WTC11 (cell line): ENCODE measurements at regions not wholly inside any gene's neighbourhood (a gene's known extent, or its start where the extent isn't known, plus 50 kb on each side); places are given as distances from the start of the nearest gene placed in this dataset.

Experiments
- ATAC-seq: fragments of 200-7000 bp; cut with Tn5 transposase; 2 replicates; pipeline ENCODE4 v1.10.0; 2021; ENCODE audit warnings: mild to moderate bottlenecking, moderate library complexity
- CTCF ChIA-PET: fragments of 300-600 bp; sonication (Branson Sonifier 250); formaldehyde crosslinking; loops from one replicate; lab custom pipeline; 2021; ENCODE audit warnings: antibody characterized with exemption; lab: Charles Lee
- POLR2A ChIA-PET: fragments of 350-600 bp; sonication (Branson Sonifier 250); formaldehyde crosslinking; loops from one replicate; lab custom pipeline; 2021; ENCODE audit warnings: antibody characterized with exemption; lab: Charles Lee
- DNase-seq: peaks from one replicate; pipeline ENCODE4 v3.0.0; 2021; ENCODE audit warnings: low spot score
- H3K27ac Mint-ChIP-seq: 2 replicates; pipeline ENCODE4 v1.8.0; 2021; ENCODE audit warnings: mixed read lengths
- H3K27me3 Mint-ChIP-seq: 2 replicates; pipeline ENCODE4 v1.8.0; 2021; ENCODE audit warnings: low read depth, mild to moderate bottlenecking, moderate library complexity, mixed read lengths
- H3K36me3 Mint-ChIP-seq: 2 replicates; pipeline ENCODE4 v1.8.0; 2021; ENCODE audit warnings: mixed read lengths
- H3K4me1 Mint-ChIP-seq: 2 replicates; pipeline ENCODE4 v1.8.0; 2022; ENCODE audit warnings: mixed read lengths
- H3K4me3 Mint-ChIP-seq: 2 replicates; pipeline ENCODE4 v1.8.0; 2021; ENCODE audit warnings: mild to moderate bottlenecking, moderate library complexity, mixed read lengths
- H3K9me3 Mint-ChIP-seq: 2 replicates; pipeline ENCODE4 v1.8.0; 2021; ENCODE audit warnings: mixed read lengths
- ARID4B ChIP-seq: sonication (generic); formaldehyde crosslinking; IDR thresholded peaks from 2 replicates; pipeline ENCODE4 v1.8.0; 2023; ENCODE audit warnings: missing genetic modification reagents, mild to moderate bottlenecking, borderline replicate concordance
- EMX1 ChIP-seq: fragments of 250-450 bp; sonication (Bioruptor Pico); IDR thresholded peaks from 2 replicates; pipeline ENCODE4 v1.8.0; 2021; ENCODE audit warnings: mild to moderate bottlenecking
- ETV6 ChIP-seq: sonication (generic); formaldehyde crosslinking; IDR thresholded peaks from 2 replicates; pipeline ENCODE4 v1.8.1; 2022; ENCODE audit warnings: mild to moderate bottlenecking, missing genetic modification reagents
- IRF2 ChIP-seq: sonication (generic); formaldehyde crosslinking; IDR thresholded peaks from 2 replicates; pipeline ENCODE4 v1.8.0; 2022; ENCODE audit warnings: low read depth, missing genetic modification reagents, borderline replicate concordance
- KAT7 ChIP-seq: sonication (generic); formaldehyde crosslinking; IDR thresholded peaks from 2 replicates; pipeline ENCODE4 v1.8.1; 2023; ENCODE audit warnings: missing genetic modification reagents, mild to moderate bottlenecking, borderline replicate concordance
- MAX ChIP-seq: sonication (generic); formaldehyde crosslinking; IDR thresholded peaks from 2 replicates; pipeline ENCODE4 v1.8.0; 2022; ENCODE audit warnings: mild to moderate bottlenecking, missing genetic modification reagents
- OVOL2 ChIP-seq: fragments of 250-450 bp; sonication (Bioruptor Pico); IDR thresholded peaks from 2 replicates; pipeline ENCODE4 v1.9.0; 2021; ENCODE audit warnings: mild to moderate bottlenecking, borderline replicate concordance
- PREB ChIP-seq: sonication (generic); formaldehyde crosslinking; IDR thresholded peaks from 2 replicates; pipeline ENCODE4 v1.8.1; 2022; ENCODE audit warnings: mild to moderate bottlenecking, missing genetic modification reagents, moderate library complexity, borderline replicate concordance
- TEAD1 ChIP-seq: sonication (generic); formaldehyde crosslinking; IDR thresholded peaks from 2 replicates; pipeline ENCODE4 v1.8.0; 2022; ENCODE audit warnings: mild to moderate bottlenecking, missing genetic modification reagents
- ZMAT4 ChIP-seq: fragments of 250-450 bp; sonication (Bioruptor Pico); IDR thresholded peaks from 2 replicates; pipeline ENCODE4 v1.9.0; 2021; ENCODE audit warnings: mild to moderate bottlenecking
- ZNF263 ChIP-seq: sonication (generic); formaldehyde crosslinking; IDR thresholded peaks from 2 replicates; pipeline ENCODE4 v1.8.1; 2022; ENCODE audit warnings: low read depth, mild to moderate bottlenecking, moderate library complexity, missing genetic modification reagents
- ZNF512 ChIP-seq: sonication (generic); formaldehyde crosslinking; IDR thresholded peaks from 2 replicates; pipeline ENCODE4 v1.8.1; 2022; ENCODE audit warnings: missing genetic modification reagents, borderline replicate concordance
- TF ChIP-seq, protein P1 (sequence below): sonication (generic); formaldehyde crosslinking; IDR thresholded peaks from 2 replicates; pipeline ENCODE4 v1.8.1; 2023; ENCODE audit warnings: mild to moderate bottlenecking, missing genetic modification reagents, moderate library complexity
- TF ChIP-seq, protein P2 (sequence below): fragments of 250-450 bp; sonication (Bioruptor Pico); IDR thresholded peaks from 2 replicates; pipeline ENCODE4 v2.1.2; 2022; ENCODE audit warnings: mild to moderate bottlenecking, moderate library complexity
- TF ChIP-seq, protein P3 (sequence below): sonication (generic); formaldehyde crosslinking; IDR thresholded peaks from 2 replicates; pipeline ENCODE4 v1.8.1; 2023; ENCODE audit warnings: mild to moderate bottlenecking, missing genetic modification reagents
- TF ChIP-seq, protein P4 (sequence below): sonication (generic); formaldehyde crosslinking; IDR thresholded peaks from 2 replicates; pipeline ENCODE4 v1.8.0; 2022; ENCODE audit warnings: missing genetic modification reagents
- TF ChIP-seq, protein P5 (sequence below): sonication (generic); formaldehyde crosslinking; IDR thresholded peaks from 2 replicates; pipeline ENCODE4 v1.8.1; 2023; ENCODE audit warnings: mild to moderate bottlenecking, moderate library complexity, missing genetic modification reagents

DNA sequence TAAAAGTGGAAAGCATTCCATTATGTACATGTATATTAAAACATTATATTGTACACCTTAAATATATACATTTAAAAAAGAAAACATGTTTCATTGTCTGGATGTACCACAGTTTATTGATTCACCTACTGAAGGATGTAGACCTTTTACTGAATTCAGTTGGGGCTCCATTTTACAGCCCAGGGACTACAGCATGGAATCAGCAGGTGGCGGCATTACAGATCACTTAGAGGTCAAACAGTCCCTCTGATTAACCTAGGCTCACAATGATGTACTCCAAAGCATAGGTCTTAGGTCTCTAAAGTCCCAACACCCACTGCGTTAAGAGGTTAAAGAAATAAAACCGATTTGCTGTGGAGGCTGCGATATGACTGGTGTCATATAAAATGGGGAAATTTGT is 490.9 kb downstream of the SHISA9 start (continued):
- TF ChIP-seq, protein P1, sequence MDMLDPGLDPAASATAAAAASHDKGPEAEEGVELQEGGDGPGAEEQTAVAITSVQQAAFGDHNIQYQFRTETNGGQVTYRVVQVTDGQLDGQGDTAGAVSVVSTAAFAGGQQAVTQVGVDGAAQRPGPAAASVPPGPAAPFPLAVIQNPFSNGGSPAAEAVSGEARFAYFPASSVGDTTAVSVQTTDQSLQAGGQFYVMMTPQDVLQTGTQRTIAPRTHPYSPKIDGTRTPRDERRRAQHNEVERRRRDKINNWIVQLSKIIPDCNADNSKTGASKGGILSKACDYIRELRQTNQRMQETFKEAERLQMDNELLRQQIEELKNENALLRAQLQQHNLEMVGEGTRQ: no peak
- TF ChIP-seq KAT7 (CRISPR knock-in tag) (no peak), ZMAT4 (CRISPR knock-in tag) (no peak), ZNF512 (CRISPR knock-in tag) (no peak), OVOL2 (CRISPR knock-in tag) (no peak)
- TF ChIP-seq, protein P2, sequence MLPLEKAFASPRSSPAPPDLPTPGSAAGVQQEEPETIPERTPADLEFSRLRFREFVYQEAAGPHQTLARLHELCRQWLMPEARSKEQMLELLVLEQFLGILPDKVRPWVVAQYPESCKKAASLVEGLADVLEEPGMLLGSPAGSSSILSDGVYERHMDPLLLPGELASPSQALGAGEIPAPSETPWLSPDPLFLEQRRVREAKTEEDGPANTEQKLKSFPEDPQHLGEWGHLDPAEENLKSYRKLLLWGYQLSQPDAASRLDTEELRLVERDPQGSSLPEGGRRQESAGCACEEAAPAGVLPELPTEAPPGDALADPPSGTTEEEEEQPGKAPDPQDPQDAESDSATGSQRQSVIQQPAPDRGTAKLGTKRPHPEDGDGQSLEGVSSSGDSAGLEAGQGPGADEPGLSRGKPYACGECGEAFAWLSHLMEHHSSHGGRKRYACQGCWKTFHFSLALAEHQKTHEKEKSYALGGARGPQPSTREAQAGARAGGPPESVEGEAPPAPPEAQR: no peak
- TF ChIP-seq, protein P3, sequence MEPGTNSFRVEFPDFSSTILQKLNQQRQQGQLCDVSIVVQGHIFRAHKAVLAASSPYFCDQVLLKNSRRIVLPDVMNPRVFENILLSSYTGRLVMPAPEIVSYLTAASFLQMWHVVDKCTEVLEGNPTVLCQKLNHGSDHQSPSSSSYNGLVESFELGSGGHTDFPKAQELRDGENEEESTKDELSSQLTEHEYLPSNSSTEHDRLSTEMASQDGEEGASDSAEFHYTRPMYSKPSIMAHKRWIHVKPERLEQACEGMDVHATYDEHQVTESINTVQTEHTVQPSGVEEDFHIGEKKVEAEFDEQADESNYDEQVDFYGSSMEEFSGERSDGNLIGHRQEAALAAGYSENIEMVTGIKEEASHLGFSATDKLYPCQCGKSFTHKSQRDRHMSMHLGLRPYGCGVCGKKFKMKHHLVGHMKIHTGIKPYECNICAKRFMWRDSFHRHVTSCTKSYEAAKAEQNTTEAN: no peak

DNA sequence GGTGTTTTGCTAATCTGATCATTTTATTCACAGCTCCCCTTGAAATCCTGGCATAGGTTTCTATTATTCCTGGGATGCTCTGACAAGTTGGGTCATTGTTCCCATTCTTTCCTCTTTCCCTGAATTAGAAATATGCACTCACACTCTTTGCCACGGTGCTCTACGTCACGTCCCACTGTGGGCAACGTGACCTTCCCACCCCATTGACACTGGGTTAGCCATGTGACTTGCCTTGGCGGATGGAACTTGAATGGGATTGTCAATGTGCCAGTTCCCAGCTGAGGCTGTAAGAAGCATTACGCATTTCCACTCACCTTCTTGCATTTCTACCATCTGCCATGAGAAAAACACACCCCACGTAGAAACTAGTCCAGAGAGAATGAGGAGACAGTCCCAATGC is 492.4 kb downstream of the SHISA9 start:
- H3K36me3 Mint-ChIP-seq: peaks cover 15% of the 10 kb centered on the region
- TF ChIP-seq IRF2 (CRISPR knock-in tag): no peak
- no peak for TF ChIP-seq ARID4B (CRISPR knock-in tag)
- TF ChIP-seq PREB (CRISPR knock-in tag): no peak
- no peak for TF ChIP-seq ZNF263 (CRISPR knock-in tag)
- TF ChIP-seq MAX (CRISPR knock-in tag): no peak
- no peak for TF ChIP-seq TEAD1
- TF ChIP-seq ETV6: no peak
- TF ChIP-seq, protein P4, sequence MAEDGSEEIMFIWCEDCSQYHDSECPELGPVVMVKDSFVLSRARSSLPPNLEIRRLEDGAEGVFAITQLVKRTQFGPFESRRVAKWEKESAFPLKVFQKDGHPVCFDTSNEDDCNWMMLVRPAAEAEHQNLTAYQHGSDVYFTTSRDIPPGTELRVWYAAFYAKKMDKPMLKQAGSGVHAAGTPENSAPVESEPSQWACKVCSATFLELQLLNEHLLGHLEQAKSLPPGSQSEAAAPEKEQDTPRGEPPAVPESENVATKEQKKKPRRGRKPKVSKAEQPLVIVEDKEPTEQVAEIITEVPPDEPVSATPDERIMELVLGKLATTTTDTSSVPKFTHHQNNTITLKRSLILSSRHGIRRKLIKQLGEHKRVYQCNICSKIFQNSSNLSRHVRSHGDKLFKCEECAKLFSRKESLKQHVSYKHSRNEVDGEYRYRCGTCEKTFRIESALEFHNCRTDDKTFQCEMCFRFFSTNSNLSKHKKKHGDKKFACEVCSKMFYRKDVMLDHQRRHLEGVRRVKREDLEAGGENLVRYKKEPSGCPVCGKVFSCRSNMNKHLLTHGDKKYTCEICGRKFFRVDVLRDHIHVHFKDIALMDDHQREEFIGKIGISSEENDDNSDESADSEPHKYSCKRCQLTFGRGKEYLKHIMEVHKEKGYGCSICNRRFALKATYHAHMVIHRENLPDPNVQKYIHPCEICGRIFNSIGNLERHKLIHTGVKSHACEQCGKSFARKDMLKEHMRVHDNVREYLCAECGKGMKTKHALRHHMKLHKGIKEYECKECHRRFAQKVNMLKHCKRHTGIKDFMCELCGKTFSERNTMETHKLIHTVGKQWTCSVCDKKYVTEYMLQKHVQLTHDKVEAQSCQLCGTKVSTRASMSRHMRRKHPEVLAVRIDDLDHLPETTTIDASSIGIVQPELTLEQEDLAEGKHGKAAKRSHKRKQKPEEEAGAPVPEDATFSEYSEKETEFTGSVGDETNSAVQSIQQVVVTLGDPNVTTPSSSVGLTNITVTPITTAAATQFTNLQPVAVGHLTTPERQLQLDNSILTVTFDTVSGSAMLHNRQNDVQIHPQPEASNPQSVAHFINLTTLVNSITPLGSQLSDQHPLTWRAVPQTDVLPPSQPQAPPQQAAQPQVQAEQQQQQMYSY (CRISPR knock-in tag): no peak
- TF ChIP-seq, protein P5, sequence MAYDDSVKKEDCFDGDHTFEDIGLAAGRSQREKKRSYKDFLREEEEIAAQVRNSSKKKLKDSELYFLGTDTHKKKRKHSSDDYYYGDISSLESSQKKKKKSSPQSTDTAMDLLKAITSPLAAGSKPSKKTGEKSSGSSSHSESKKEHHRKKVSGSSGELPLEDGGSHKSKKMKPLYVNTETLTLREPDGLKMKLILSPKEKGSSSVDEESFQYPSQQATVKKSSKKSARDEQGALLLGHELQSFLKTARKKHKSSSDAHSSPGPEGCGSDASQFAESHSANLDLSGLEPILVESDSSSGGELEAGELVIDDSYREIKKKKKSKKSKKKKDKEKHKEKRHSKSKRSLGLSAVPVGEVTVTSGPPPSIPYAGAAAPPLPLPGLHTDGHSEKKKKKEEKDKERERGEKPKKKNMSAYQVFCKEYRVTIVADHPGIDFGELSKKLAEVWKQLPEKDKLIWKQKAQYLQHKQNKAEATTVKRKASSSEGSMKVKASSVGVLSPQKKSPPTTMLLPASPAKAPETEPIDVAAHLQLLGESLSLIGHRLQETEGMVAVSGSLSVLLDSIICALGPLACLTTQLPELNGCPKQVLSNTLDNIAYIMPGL (CRISPR knock-in tag): no peak
- TF ChIP-seq EMX1: no peak
- TF ChIP-seq, all 79 proteins: peak for 0
- DNase-seq (no peak), ATAC-seq (no peak)
- H3K27me3 Mint-ChIP-seq: no peaks in the 10 kb centered on the region
- H3K4me1 Mint-ChIP-seq: peaks cover 8% of the 10 kb centered on the region
- no peak overlapping the region for H3K27ac Mint-ChIP-seq
- H3K4me3 Mint-ChIP-seq: no peak overlapping the region
- ChIA-PET CTCF (interaction anchor here (0.7 kb wide), 1 partner anchor 12 kb away, joined by 3 read pairs; no protein-coding TSS in a partner anchor), POLR2A (no interaction called here)
- H3K9me3 Mint-ChIP-seq: no peaks in the 10 kb centered on the region
